Astrocyte of the spinal cord (primary cell): ENCODE measurements at regions not wholly inside any gene's neighbourhood (a gene's known extent, or its start where the extent isn't known, plus 50 kb on each side); places are given as distances from the start of the nearest gene placed in this dataset.

Experiments
- DNase-seq: peaks from one replicate; pipeline ENCODE4 v3.0.0; 2011; ENCODE audit warnings: low read depth, low spot score
- H3K4me3 ChIP-seq: 2 replicates; pipeline ENCODE4 v1.5.1; 2011; ENCODE audit warnings: low read depth, mild to moderate bottlenecking, low read length, moderate library complexity
- in situ Hi-C: cut with HindIII; loops from 2 replicates; pipeline ENCODE4 v1.10.0; 2017; ENCODE audit warnings: low sequenced_read_pairs
- TF ChIP-seq, protein P1 (sequence below): IDR thresholded peaks from 2 replicates; pipeline ENCODE4 v1.5.1; 2012; ENCODE audit warnings: low read depth, mild to moderate bottlenecking, low read length, inconsistent platforms

GRCh38 chr5:28017178-28017577 lies 978.8 kb upstream of the CDH9 start:
- TF ChIP-seq, protein P1, sequence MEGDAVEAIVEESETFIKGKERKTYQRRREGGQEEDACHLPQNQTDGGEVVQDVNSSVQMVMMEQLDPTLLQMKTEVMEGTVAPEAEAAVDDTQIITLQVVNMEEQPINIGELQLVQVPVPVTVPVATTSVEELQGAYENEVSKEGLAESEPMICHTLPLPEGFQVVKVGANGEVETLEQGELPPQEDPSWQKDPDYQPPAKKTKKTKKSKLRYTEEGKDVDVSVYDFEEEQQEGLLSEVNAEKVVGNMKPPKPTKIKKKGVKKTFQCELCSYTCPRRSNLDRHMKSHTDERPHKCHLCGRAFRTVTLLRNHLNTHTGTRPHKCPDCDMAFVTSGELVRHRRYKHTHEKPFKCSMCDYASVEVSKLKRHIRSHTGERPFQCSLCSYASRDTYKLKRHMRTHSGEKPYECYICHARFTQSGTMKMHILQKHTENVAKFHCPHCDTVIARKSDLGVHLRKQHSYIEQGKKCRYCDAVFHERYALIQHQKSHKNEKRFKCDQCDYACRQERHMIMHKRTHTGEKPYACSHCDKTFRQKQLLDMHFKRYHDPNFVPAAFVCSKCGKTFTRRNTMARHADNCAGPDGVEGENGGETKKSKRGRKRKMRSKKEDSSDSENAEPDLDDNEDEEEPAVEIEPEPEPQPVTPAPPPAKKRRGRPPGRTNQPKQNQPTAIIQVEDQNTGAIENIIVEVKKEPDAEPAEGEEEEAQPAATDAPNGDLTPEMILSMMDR: no peak
- in situ Hi-C loops: no loop called here
- DNase-seq: no peak
- no peak overlapping the region for H3K4me3 ChIP-seq

- H3K4me3 ChIP-seq: no peak overlapping the region
- DNase-seq: no peak
- in situ Hi-C loops: no loop called here
- TF ChIP-seq, protein P1: peak; percentile 47
These were observed 976.4 kb upstream of the CDH9 start for GRCh38 chr5:28014779-28015178.

GRCh38 chr5:28012538-28012937 lies 974.2 kb upstream of the CDH9 start:
- TF ChIP-seq, protein P1: no peak

GRCh38 chr5:28009576-28009975 lies 971.2 kb upstream of the CDH9 start:
- DNase-seq: peak; percentile 28
- in situ Hi-C loops: no loop called here
- no peak overlapping the region for H3K4me3 ChIP-seq
- TF ChIP-seq, protein P1: no peak

More at GRCh38 chr5:28012538-28012937, 974.2 kb upstream of the CDH9 start:
- in situ Hi-C loops: no loop called here
- no peak for DNase-seq
- H3K4me3 ChIP-seq: no peak overlapping the region

DNA sequence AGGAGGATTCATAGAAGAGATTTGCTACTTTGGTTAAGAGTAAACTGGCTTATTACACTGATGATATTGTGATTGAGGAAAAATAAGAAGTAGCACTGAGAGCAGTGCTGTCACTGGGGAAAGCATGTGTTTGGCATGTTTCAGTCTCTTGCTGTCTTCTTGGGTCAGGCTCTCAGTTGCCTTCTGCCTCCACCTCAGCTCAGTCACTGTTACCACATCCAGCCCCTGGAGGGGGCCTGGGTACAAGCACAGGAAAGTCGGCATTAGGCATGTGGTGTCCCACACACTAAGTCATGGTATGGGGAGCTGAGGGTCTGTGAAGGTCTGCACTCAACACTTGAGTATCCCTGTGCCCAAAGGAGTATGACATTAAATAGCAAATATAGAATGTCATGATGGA lies 958.3 kb upstream of the CDH9 start:
- DNase-seq: no peak
- TF ChIP-seq, protein P1: no peak
- H3K4me3 ChIP-seq: no peak overlapping the region
- in situ Hi-C loops: no loop called here

DNA sequence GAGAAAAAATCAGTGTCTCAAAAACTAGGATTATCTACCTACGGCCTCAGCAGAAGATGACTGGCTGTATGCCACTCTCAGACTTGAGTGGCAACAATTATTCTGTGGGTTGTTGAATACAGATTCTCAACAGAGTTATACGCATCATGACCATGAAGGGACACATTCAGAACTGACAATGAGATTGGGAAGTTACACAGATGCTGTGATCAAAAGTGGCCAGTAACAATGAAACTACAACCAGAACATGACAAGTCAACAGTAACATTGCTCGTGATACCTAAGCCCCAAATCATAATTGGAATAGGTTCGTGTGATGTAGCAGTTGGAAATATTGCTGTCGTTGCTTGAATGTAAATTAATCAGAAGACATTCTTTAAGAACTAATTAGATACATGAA lies 957.5 kb upstream of the CDH9 start:
- in situ Hi-C loops: no loop called here
- TF ChIP-seq, protein P1: no peak
- no peak for DNase-seq
- no peak overlapping the region for H3K4me3 ChIP-seq

GRCh38 chr5:27978322-27978721 lies 939.9 kb upstream of the CDH9 start:
- DNase-seq: no peak
- in situ Hi-C loops: no loop called here
- TF ChIP-seq, protein P1: no peak
- no peak overlapping the region for H3K4me3 ChIP-seq
